Chondrocyte (in vitro differentiated cells): ENCODE measurements at regions not wholly inside any gene's neighbourhood (a gene's known extent, or its start where the extent isn't known, plus 50 kb on each side); places are given as distances from the start of the nearest gene placed in this dataset.

Experiments
- DNase-seq: peaks from one replicate; pipeline ENCODE4 v3.0.0; 2021; ENCODE audit warnings: mixed read lengths, low spot score
- H3K27ac Mint-ChIP-seq: one replicate; pipeline ENCODE4 v1.8.0; 2021; ENCODE audit warnings: mild to moderate bottlenecking, moderate library complexity, mixed read lengths; ENCODE audit not compliant: unreplicated experiment
- H3K27me3 Mint-ChIP-seq: 2 replicates; pipeline ENCODE4 v1.8.0; 2021; ENCODE audit warnings: low read depth, mixed read lengths
- H3K36me3 Mint-ChIP-seq: 2 replicates; pipeline ENCODE4 v1.8.0; 2021; ENCODE audit warnings: low read depth, mixed read lengths
- H3K4me1 Mint-ChIP-seq: 2 replicates; pipeline ENCODE4 v1.8.0; 2021; ENCODE audit warnings: low read depth, mild to moderate bottlenecking, mixed read lengths
- H3K4me3 Mint-ChIP-seq: one replicate; pipeline ENCODE4 v1.8.0; 2021; ENCODE audit warnings: mild to moderate bottlenecking, moderate library complexity, mixed read lengths; ENCODE audit not compliant: unreplicated experiment
- H3K9me3 Mint-ChIP-seq: 2 replicates; pipeline ENCODE4 v1.8.0; 2021; ENCODE audit warnings: low read depth, mixed read lengths
- TF ChIP-seq, protein P1 (sequence below): fragments of 200-600 bp; sonication (generic); IDR thresholded peaks from 2 replicates; pipeline ENCODE4 v1.5.0; 2021; ENCODE audit warnings: antibody characterized with exemption, mild to moderate bottlenecking, moderate library complexity

DNA sequence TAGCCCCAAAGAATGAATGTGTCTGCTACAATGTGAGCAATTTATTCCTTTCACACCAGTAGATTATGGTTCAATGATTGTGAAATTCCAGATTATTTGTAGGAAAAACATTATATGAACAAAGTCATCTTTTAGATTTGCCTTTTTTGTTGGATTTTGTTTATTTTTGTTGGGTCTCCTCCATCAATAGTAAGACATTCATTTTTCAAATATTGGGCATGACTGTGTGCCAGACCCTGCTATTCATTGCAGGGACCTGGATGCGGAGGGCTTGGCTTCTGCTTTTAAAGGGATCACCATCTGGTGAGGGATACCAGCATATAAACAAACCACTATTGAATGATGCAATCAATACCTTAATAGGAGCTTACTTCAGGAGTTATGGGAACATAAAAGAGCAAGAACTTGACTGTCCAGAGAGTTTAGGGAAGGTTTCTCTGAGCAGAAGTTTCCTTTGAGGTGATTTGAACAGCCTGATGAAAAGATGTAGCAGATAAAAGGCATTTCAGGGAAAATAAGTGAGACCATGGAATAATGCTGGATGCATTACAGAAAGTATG is 486.7 kb downstream of the EPHA4 start:
- TF ChIP-seq, protein P1, sequence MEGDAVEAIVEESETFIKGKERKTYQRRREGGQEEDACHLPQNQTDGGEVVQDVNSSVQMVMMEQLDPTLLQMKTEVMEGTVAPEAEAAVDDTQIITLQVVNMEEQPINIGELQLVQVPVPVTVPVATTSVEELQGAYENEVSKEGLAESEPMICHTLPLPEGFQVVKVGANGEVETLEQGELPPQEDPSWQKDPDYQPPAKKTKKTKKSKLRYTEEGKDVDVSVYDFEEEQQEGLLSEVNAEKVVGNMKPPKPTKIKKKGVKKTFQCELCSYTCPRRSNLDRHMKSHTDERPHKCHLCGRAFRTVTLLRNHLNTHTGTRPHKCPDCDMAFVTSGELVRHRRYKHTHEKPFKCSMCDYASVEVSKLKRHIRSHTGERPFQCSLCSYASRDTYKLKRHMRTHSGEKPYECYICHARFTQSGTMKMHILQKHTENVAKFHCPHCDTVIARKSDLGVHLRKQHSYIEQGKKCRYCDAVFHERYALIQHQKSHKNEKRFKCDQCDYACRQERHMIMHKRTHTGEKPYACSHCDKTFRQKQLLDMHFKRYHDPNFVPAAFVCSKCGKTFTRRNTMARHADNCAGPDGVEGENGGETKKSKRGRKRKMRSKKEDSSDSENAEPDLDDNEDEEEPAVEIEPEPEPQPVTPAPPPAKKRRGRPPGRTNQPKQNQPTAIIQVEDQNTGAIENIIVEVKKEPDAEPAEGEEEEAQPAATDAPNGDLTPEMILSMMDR: no peak
- Mint-ChIP-seq H3K9me3 (no peaks in the 10 kb centered on the region), H3K27me3 (no peaks in the 10 kb centered on the region), H3K36me3 (no peaks in the 10 kb centered on the region), H3K4me1 (peaks cover 17% of the 10 kb centered on the region), H3K27ac (no peak overlapping the region), H3K4me3 (no peak overlapping the region)
- DNase-seq: no peak

DNA sequence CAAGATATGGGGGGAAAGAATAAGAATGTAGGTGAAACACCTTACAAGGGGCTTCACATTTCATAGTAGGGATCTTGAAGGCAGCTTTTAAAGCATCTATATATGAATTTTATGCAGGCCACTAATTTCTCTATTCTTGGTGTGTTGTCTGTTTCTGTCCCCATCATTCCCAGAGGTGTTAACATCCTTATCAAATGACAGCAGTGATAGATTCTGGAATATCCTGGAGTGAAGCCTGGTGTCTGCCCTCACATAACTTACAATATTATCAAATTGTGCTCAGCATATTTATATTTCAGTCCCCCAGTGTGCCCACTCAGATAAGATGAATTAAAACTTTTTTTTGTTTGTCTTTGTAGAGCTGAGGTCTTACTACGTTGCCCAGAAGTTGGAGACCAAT is 486.2 kb downstream of the EPHA4 start:
- no peak for DNase-seq
- Mint-ChIP-seq H3K9me3 (no peaks in the 10 kb centered on the region), H3K4me3 (no peak overlapping the region), H3K27me3 (no peaks in the 10 kb centered on the region), H3K4me1 (peaks cover 17% of the 10 kb centered on the region), H3K36me3 (no peaks in the 10 kb centered on the region), H3K27ac (no peak overlapping the region)
- TF ChIP-seq, protein P1: no peak

DNA sequence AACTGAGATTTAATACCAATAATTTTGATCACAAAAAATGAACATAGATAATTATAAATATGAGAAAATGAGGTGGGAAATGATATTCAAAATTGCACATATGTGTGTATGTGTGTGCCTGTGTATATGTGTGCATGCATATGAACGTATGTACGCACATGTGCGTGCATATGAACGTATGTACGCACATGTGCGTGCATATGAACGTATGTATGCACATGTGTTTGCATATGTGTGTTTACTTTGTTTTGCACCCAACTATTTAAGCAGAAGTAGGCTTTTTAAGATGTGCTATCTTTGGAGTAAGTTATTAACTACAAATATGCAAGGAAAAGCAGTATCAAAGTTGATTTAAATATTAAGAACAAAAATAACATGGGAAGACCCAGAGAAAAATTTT is 484.3 kb downstream of the EPHA4 start:
- Mint-ChIP-seq H3K4me1 (peaks cover 17% of the 10 kb centered on the region), H3K27ac (peak overlapping the region; percentile 90)

DNA sequence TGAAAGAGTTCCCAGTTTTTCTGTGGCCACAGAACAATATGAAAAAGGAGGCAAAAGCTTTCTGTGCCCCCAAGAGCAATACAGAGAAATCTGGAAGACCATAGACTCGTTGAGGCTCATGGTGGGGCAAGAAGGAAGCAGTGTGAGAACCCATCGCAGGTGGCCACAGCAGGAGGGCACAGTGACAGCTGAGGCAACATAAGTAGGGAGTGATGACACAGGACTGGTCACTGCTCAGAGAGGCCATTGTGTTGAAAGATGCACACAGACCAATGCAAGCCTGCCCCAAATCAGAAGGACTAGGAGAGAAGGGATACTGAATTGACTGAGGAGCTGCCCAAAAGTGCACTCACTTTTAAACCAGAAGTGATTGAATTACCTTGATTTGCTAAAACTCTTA is 483.6 kb downstream of the EPHA4 start:
- no peaks in the 10 kb centered on the region for H3K36me3 Mint-ChIP-seq
- H3K4me3 Mint-ChIP-seq: no peak overlapping the region
- H3K27me3 Mint-ChIP-seq: no peaks in the 10 kb centered on the region
- peaks cover 17% of the 10 kb centered on the region for H3K4me1 Mint-ChIP-seq
- peaks cover 3% of the 10 kb centered on the region for H3K9me3 Mint-ChIP-seq
- TF ChIP-seq, protein P1: no peak
- peak overlapping the region; percentile 90 for H3K27ac Mint-ChIP-seq
- DNase-seq: no peak

More for the DNA sequence above, 484.3 kb downstream of the EPHA4 start:
- no peak for DNase-seq
- no peaks in the 10 kb centered on the region for H3K36me3 Mint-ChIP-seq
- no peak overlapping the region for H3K4me3 Mint-ChIP-seq
- TF ChIP-seq, protein P1: no peak
- no peaks in the 10 kb centered on the region for H3K27me3 Mint-ChIP-seq
- H3K9me3 Mint-ChIP-seq: peaks cover 3% of the 10 kb centered on the region

DNA sequence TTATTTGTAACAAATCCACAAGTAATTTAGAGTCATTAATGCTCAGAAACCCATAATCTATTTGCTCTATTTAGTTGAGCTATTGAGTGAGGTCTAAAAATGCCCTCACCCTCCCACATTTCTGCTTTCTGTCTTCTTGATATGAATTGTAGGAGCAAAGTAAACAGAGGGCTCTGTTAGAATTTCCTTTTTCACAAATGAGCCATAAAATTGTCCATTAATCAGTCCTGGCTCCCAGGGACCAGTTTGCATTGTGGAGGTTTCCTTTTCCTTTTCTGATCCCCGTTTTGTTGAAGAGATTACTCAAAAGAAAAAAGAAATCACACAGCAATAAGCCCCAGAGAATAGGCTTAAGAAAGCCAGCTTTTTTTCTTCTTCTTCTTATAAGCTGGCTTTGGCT is 476.7 kb downstream of the EPHA4 start:
- Mint-ChIP-seq H3K27me3 (no peaks in the 10 kb centered on the region), H3K27ac (no peak overlapping the region), H3K4me1 (peaks cover 18% of the 10 kb centered on the region), H3K9me3 (peaks cover 3% of the 10 kb centered on the region), H3K36me3 (no peaks in the 10 kb centered on the region), H3K4me3 (no peak overlapping the region)
- no peak for DNase-seq
- TF ChIP-seq, protein P1: no peak
